Neural cell (in vitro differentiated cells): ENCODE measurements at regions not wholly inside any gene's neighbourhood (a gene's known extent, or its start where the extent isn't known, plus 50 kb on each side); places are given as distances from the start of the nearest gene placed in this dataset.

Source experiments
- H2AFZ ChIP-seq: fragments of 200-600, 300-800 bp; sonication (generic), shearing (Covaris generic); 2 replicates; pipeline ENCODE4 v1.6.0; 2014; ENCODE audit warnings: low read depth, mild to moderate bottlenecking, antibody characterized with exemption, low read length, moderate library complexity
- H3F3A ChIP-seq: fragments of 200-600 bp; shearing (Covaris generic); 2 replicates; pipeline ENCODE4 v1.6.1; 2016; ENCODE audit warnings: mild to moderate bottlenecking, moderate library complexity, mixed read lengths, antibody characterized with exemption, low read length; ENCODE audit not compliant: insufficient read depth, poor library complexity, severe bottlenecking
- H3K27ac ChIP-seq: fragments of 200-600, 300-800 bp; sonication (generic), shearing (Covaris generic); 2 replicates; pipeline ENCODE4 v1.5.1; 2014; ENCODE audit warnings: mild to moderate bottlenecking, low read length, moderate library complexity
- H3K27me3 ChIP-seq: fragments of 300-800, 200-600 bp; sonication (generic), shearing (Covaris generic); 2 replicates; pipeline ENCODE4 v1.6.0; 2014; ENCODE audit warnings: mild to moderate bottlenecking, low read depth, low read length, moderate library complexity; ENCODE audit not compliant: insufficient read depth
- H3K36me3 ChIP-seq: fragments of 300-800, 200-600 bp; sonication (generic), shearing (Covaris generic); 2 replicates; pipeline ENCODE4 v1.5.1; 2014; ENCODE audit warnings: mild to moderate bottlenecking, antibody characterized with exemption, low read length, moderate library complexity; ENCODE audit not compliant: insufficient read depth
- H3K4me2 ChIP-seq: fragments of 300-800, 200-600 bp; sonication (generic), shearing (Covaris generic); 2 replicates; pipeline ENCODE4 v1.6.0; 2014; ENCODE audit warnings: mild to moderate bottlenecking, low read length
- H3K4me3 ChIP-seq: fragments of 300-800, 200-600 bp; sonication (generic), shearing (Covaris generic); 2 replicates; pipeline ENCODE4 v1.5.1; 2014; ENCODE audit warnings: mild to moderate bottlenecking, low read length, moderate library complexity
- H3K79me2 ChIP-seq: fragments of 200-600 bp; shearing (Covaris generic); replicated peaks from 2 replicates; pipeline ENCODE4 v1.6.0; 2014; ENCODE audit warnings: mild to moderate bottlenecking, low read length, moderate library complexity; ENCODE audit not compliant: insufficient read depth
- H3K9ac ChIP-seq: fragments of 300-800, 200-600 bp; sonication (generic), shearing (Covaris generic); 2 replicates; pipeline ENCODE4 v1.6.1; 2016; ENCODE audit warnings: mild to moderate bottlenecking, low read length, mixed read lengths
- H3K9me2 ChIP-seq: fragments of 200-600 bp; shearing (Covaris generic); 2 replicates; pipeline ENCODE4 v1.6.1; 2016; ENCODE audit warnings: mild to moderate bottlenecking, low read length, mixed read lengths; ENCODE audit not compliant: insufficient read depth
- H3K9me3 ChIP-seq: fragments of 200-600, 300-800 bp; sonication (generic), shearing (Covaris generic); 2 replicates; pipeline ENCODE4 v1.6.1; 2016; ENCODE audit warnings: mild to moderate bottlenecking, mixed run types, low read length, moderate library complexity, mixed read lengths
- H4K20me1 ChIP-seq: fragments of 200-600 bp; shearing (Covaris generic); 2 replicates; pipeline ENCODE4 v1.6.1; 2016; ENCODE audit warnings: mild to moderate bottlenecking, mixed run types; ENCODE audit not compliant: insufficient read depth
- CTCF ChIP-seq: fragments of 450-650 bp; IDR thresholded peaks from 2 replicates; pipeline ENCODE4 v1.5.1; 2014; ENCODE audit warnings: antibody characterized with exemption, mild to moderate bottlenecking, moderate library complexity; ENCODE audit not compliant: poor library complexity, severe bottlenecking
- EP300 ChIP-seq: fragments of 450-650 bp; conservative IDR thresholded peaks from 2 replicates; pipeline ENCODE4 v1.6.1; 2014; ENCODE audit warnings: antibody characterized with exemption, mild to moderate bottlenecking, moderate library complexity; ENCODE audit not compliant: poor library complexity, severe bottlenecking
- EZH2 ChIP-seq: fragments of 200-600, 300-800 bp; shearing (Covaris generic), sonication (generic); IDR thresholded peaks from 2 replicates; pipeline ENCODE4 v1.6.1; 2014; ENCODE audit warnings: antibody characterized with exemption, low read length, borderline replicate concordance, mild to moderate bottlenecking; ENCODE audit not compliant: insufficient read depth, poor library complexity, severe bottlenecking
- MXI1 ChIP-seq: fragments of 450-650 bp; conservative IDR thresholded peaks from 2 replicates; pipeline ENCODE4 v1.6.1; 2014; ENCODE audit warnings: antibody characterized with exemption, mild to moderate bottlenecking; ENCODE audit not compliant: poor library complexity, severe bottlenecking
- POLR2AphosphoS5 ChIP-seq: IDR thresholded peaks from 2 replicates; pipeline ENCODE4 v1.6.1; 2012
- RAD21 ChIP-seq: fragments of 450-650 bp; conservative IDR thresholded peaks from 2 replicates; pipeline ENCODE4 v1.6.1; 2014; ENCODE audit warnings: antibody characterized with exemption, mild to moderate bottlenecking, moderate library complexity
- REST ChIP-seq: IDR thresholded peaks from 2 replicates; pipeline ENCODE4 v1.6.1; 2012; ENCODE audit warnings: borderline replicate concordance
- SMC3 ChIP-seq: fragments of 450-650 bp; conservative IDR thresholded peaks from 2 replicates; pipeline ENCODE4 v1.6.1; 2014; ENCODE audit warnings: antibody characterized with exemption, mild to moderate bottlenecking, moderate library complexity; ENCODE audit not compliant: poor library complexity

- Histone ChIP-seq H3K9me3 (no peaks in the 10 kb centered on the region), H3K27ac (no peak overlapping the region), H2AFZ (no peak overlapping the region), H3K9me2 (no peaks in the 10 kb centered on the region), H3F3A (no peaks in the 10 kb centered on the region), H3K4me2 (no peak overlapping the region), H3K4me3 (no peak overlapping the region), H3K27me3 (no peaks in the 10 kb centered on the region), H3K9ac (no peak overlapping the region), H3K79me2 (no peaks in the 10 kb centered on the region), H4K20me1 (no peaks in the 10 kb centered on the region), H3K36me3 (no peaks in the 10 kb centered on the region)
- TF ChIP-seq SMC3: no peak
- TF ChIP-seq REST: no peak
- TF ChIP-seq POLR2AphosphoS5: no peak
- TF ChIP-seq CTCF: no peak
- no peak for TF ChIP-seq MXI1
Measured at GRCh38 chr11:119489087-119489486, 66.1 kb upstream of the THY1 start.

- Histone ChIP-seq H3K36me3 (no peaks in the 10 kb centered on the region), H3K4me3 (no peak overlapping the region), H3K9me3 (no peaks in the 10 kb centered on the region), H3K9me2 (no peaks in the 10 kb centered on the region), H3K9ac (no peak overlapping the region), H4K20me1 (no peaks in the 10 kb centered on the region), H3F3A (no peaks in the 10 kb centered on the region), H2AFZ (no peak overlapping the region), H3K79me2 (no peaks in the 10 kb centered on the region), H3K27ac (no peak overlapping the region), H3K27me3 (no peaks in the 10 kb centered on the region), H3K4me2 (no peak overlapping the region)
- no peak for TF ChIP-seq SMC3
Measured at GRCh38 chr11:119488256-119488995, 65.5 kb upstream of the THY1 start.

DNA sequence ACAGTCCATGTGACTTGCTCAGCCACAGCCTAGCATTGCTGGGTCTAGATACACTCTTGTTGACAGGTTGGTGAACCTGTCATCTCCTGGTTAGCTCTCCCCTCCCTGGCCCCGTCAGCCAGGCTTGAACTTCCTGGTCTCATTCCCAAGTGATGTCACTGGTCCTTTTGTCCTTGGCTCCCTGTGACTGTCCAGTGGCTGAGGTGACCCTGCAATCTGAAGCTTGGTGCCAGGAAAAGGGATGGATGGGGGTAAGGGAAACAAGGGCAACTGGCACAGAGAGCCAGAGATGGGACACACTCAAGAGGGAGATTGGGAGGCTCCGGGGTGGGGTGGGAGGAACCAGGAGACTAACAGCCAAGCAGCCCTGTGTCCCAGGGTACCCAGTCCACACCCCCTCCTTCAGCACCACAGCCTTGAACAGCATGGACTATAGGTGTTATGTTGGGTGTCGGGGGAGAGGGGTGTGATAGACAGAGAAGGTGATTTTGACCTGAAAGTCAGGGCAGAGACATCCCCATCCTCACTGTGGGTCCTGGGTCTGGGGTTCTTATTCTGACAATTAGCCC, 63.8 kb upstream of the THY1 start:
- Histone ChIP-seq H3K36me3 (no peaks in the 10 kb centered on the region), H3K4me3 (no peak overlapping the region), H3F3A (no peaks in the 10 kb centered on the region), H3K9me3 (no peaks in the 10 kb centered on the region), H3K9ac (no peak overlapping the region), H3K4me2 (no peak overlapping the region), H3K27ac (no peak overlapping the region), H3K9me2 (no peaks in the 10 kb centered on the region), H4K20me1 (no peaks in the 10 kb centered on the region), H3K27me3 (no peaks in the 10 kb centered on the region), H3K79me2 (no peaks in the 10 kb centered on the region), H2AFZ (no peak overlapping the region)
- TF ChIP-seq EP300 (no peak), RAD21 (no peak), EZH2 (no peak), CTCF (no peak)
